Activated T-cell treated with anti-CD3 and anti-CD28 coated beads, Interleukin-2, amount 50 U/mL, for 1 hour (primary cell): ENCODE measurements at regions not wholly inside any gene's neighbourhood (a gene's known extent, or its start where the extent isn't known, plus 50 kb on each side); places are given as distances from the start of the nearest gene placed in this dataset.

Source experiments
- DNase-seq: peaks from one replicate; pipeline ENCODE4 v3.0.0-alpha.2; 2020

GRCh38 chr11:19557720-19558140, 154.9 kb upstream of the NAV2 start:
- DNase-seq: peak; percentile 55

GRCh38 chr11:19557185-19557584, 155.5 kb upstream of the NAV2 start:
- no peak for DNase-seq

GRCh38 chr11:19555266-19555665, 157.4 kb upstream of the NAV2 start:
- no peak for DNase-seq

GRCh38 chr11:19553683-19554333, 158.8 kb upstream of the NAV2 start:
- peak; percentile 59 for DNase-seq

- no peak for DNase-seq
Measured at GRCh38 chr11:19552656-19553260, 159.9 kb upstream of the NAV2 start.

- no peak for DNase-seq
Measured at GRCh38 chr11:19552161-19552560, 160.5 kb upstream of the NAV2 start.

GRCh38 chr11:19551457-19551856, 161.2 kb upstream of the NAV2 start:
- no peak for DNase-seq

GRCh38 chr11:19547044-19547443, 165.6 kb upstream of the NAV2 start:
- no peak for DNase-seq

- DNase-seq: no peak
Measured at GRCh38 chr11:19546325-19546724, 166.3 kb upstream of the NAV2 start.

GRCh38 chr11:19541521-19542049, 171.1 kb upstream of the NAV2 start:
- no peak for DNase-seq

GRCh38 chr11:19539861-19540260, 172.8 kb upstream of the NAV2 start:
- no peak for DNase-seq

- no peak for DNase-seq
Measured at GRCh38 chr11:19537803-19538453, 174.7 kb upstream of the NAV2 start.

GRCh38 chr11:19536131-19536530, 176.5 kb upstream of the NAV2 start:
- no peak for DNase-seq

GRCh38 chr11:19530505-19530904, 182.1 kb upstream of the NAV2 start:
- DNase-seq: no peak

GRCh38 chr11:19526119-19526518, 186.5 kb upstream of the NAV2 start:
- no peak for DNase-seq

GRCh38 chr11:19525714-19526113, 186.9 kb upstream of the NAV2 start:
- DNase-seq: no peak

GRCh38 chr11:19525276-19525675, 187.4 kb upstream of the NAV2 start:
- DNase-seq: no peak

GRCh38 chr11:19524171-19524671, 188.4 kb upstream of the NAV2 start:
- DNase-seq: no peak

GRCh38 chr11:19520681-19521080, 192.0 kb upstream of the NAV2 start:
- DNase-seq: no peak

GRCh38 chr11:19519912-19520641, 192.6 kb upstream of the NAV2 start:
- no peak for DNase-seq

- no peak for DNase-seq
Measured at GRCh38 chr11:19519353-19519752, 193.3 kb upstream of the NAV2 start.

GRCh38 chr11:19513253-19513652, 199.4 kb upstream of the NAV2 start:
- DNase-seq: no peak

GRCh38 chr11:19512618-19513017, 200.0 kb upstream of the NAV2 start:
- no peak for DNase-seq
